Endodermal cell (in vitro differentiated cells): ENCODE measurements at regions not wholly inside any gene's neighbourhood (a gene's known extent, or its start where the extent isn't known, plus 50 kb on each side); places are given as distances from the start of the nearest gene placed in this dataset.
A peak's percentile ranks its signal among the peaks of the same experiment; 100 is the strongest.

Experiments used
- DNase-seq: peaks from one replicate; pipeline ENCODE4 v3.0.0-alpha.2; 2017
- H3K27ac ChIP-seq: 2 replicates; pipeline ENCODE4 v1.5.1; 2013; ENCODE audit warnings: mild to moderate bottlenecking, low read depth, low read length, moderate library complexity
- H3K27me3 ChIP-seq: 2 replicates; pipeline ENCODE4 v1.6.1; 2013; ENCODE audit warnings: mild to moderate bottlenecking, low read length, moderate library complexity; ENCODE audit not compliant: insufficient read depth, control insufficient read depth, poor library complexity, severe bottlenecking
- H3K36me3 ChIP-seq: 2 replicates; pipeline ENCODE4 v1.7.0; 2013; ENCODE audit warnings: mild to moderate bottlenecking, low read length, moderate library complexity; ENCODE audit not compliant: control insufficient read depth, insufficient read depth
- H3K4me1 ChIP-seq: one replicate; pipeline ENCODE4 v1.7.0; 2013; ENCODE audit warnings: low read length; ENCODE audit not compliant: control insufficient read depth, insufficient read depth
- H3K4me3 ChIP-seq: 2 replicates; pipeline ENCODE4 v1.5.1; 2013; ENCODE audit warnings: mild to moderate bottlenecking, low read length, moderate library complexity
- H3K9ac ChIP-seq: 2 replicates; pipeline ENCODE4 v1.6.1; 2013; ENCODE audit warnings: mild to moderate bottlenecking, low read length, moderate library complexity; ENCODE audit not compliant: poor library complexity, severe bottlenecking; ENCODE audit errors: extremely low read depth
- H3K9me3 ChIP-seq: 2 replicates; pipeline ENCODE4 v1.6.1; 2013; ENCODE audit warnings: mild to moderate bottlenecking, low read length, moderate library complexity; ENCODE audit not compliant: control insufficient read depth
- H3K27ac Mint-ChIP-seq: 2 replicates; pipeline ENCODE4 v1.8.0; 2020; ENCODE audit warnings: mixed read lengths
- H3K27me3 Mint-ChIP-seq: 2 replicates; pipeline ENCODE4 v1.8.0; 2021; ENCODE audit warnings: mild to moderate bottlenecking, mixed read lengths; ENCODE audit not compliant: insufficient read depth
- H3K36me3 Mint-ChIP-seq: 2 replicates; pipeline ENCODE4 v1.8.0; 2020; ENCODE audit warnings: low read depth, mixed read lengths
- H3K4me1 Mint-ChIP-seq: 2 replicates; pipeline ENCODE4 v1.8.0; 2020; ENCODE audit warnings: mixed read lengths
- H3K4me3 Mint-ChIP-seq: 2 replicates; pipeline ENCODE4 v1.8.0; 2020; ENCODE audit warnings: mild to moderate bottlenecking, moderate library complexity, mixed read lengths
- H3K9me3 Mint-ChIP-seq: 2 replicates; pipeline ENCODE4 v1.8.0; 2020; ENCODE audit warnings: mild to moderate bottlenecking, mixed read lengths
- CTCF ChIP-seq: fragments of 200-600 bp; sonication (generic); conservative IDR thresholded peaks from 2 replicates; pipeline ENCODE4 v1.5.0; 2021; ENCODE audit warnings: antibody characterized with exemption, mild to moderate bottlenecking
- WGBS, 2 experiments: methylation state at CpG; one replicate each; pipeline versions ENCODE4 v1.1.5 to v1.1.7; 2013; ENCODE audit warnings: missing lambda C conversion rate in 2 of 2, mixed read lengths in 1 of 2; ENCODE audit not compliant: insufficient coverage in 1 of 2, insufficient read length in 1 of 2; 5-methylcytosine and 5-hydroxymethylcytosine counted together

GRCh38 chr1:47584249-47584648 is 146.4 kb downstream of the FOXD2 start:
- H3K4me1 Mint-ChIP-seq: peaks cover 3% of the 10 kb centered on the region
- Histone ChIP-seq H3K9ac (no peak overlapping the region), H3K4me1 (no peaks in the 10 kb centered on the region), H3K27ac (no peak overlapping the region), H3K4me3 (no peak overlapping the region), H3K36me3 (no peaks in the 10 kb centered on the region), H3K9me3 (no peaks in the 10 kb centered on the region), H3K27me3 (peaks cover 15% of the 10 kb centered on the region)
- H3K9me3 Mint-ChIP-seq: no peaks in the 10 kb centered on the region
- TF ChIP-seq CTCF: no peak
- no peaks in the 10 kb centered on the region for H3K36me3 Mint-ChIP-seq
- no peak overlapping the region for H3K27ac Mint-ChIP-seq
- peaks cover 18% of the 10 kb centered on the region for H3K27me3 Mint-ChIP-seq
- WGBS, 2 experiments: 86% methylated on average over 1 of the region's 1 CpG; no CpG with 5 or more reads in 1 of the 2 experiments
- H3K4me3 Mint-ChIP-seq: no peak overlapping the region
- peak; percentile 19 for DNase-seq

- Histone ChIP-seq H3K4me3 (no peak overlapping the region), H3K9ac (no peak overlapping the region), H3K4me1 (no peaks in the 10 kb centered on the region), H3K36me3 (no peaks in the 10 kb centered on the region), H3K27me3 (peaks cover 23% of the 10 kb centered on the region), H3K27ac (no peak overlapping the region), H3K9me3 (no peaks in the 10 kb centered on the region)
- no peak for TF ChIP-seq CTCF
- peaks cover 18% of the 10 kb centered on the region for H3K27me3 Mint-ChIP-seq
- no peak overlapping the region for H3K27ac Mint-ChIP-seq
- H3K4me3 Mint-ChIP-seq: no peak overlapping the region
- H3K36me3 Mint-ChIP-seq: no peaks in the 10 kb centered on the region
- H3K4me1 Mint-ChIP-seq: peaks cover 3% of the 10 kb centered on the region
- 82 to 83% methylated on average over 5 to 8 of the region's 9 CpGs for WGBS, 2 experiments
- no peaks in the 10 kb centered on the region for H3K9me3 Mint-ChIP-seq
- no peak for DNase-seq
Measured at GRCh38 chr1:47585141-47585902, 147.5 kb downstream of the FOXD2 start.

- Histone ChIP-seq H3K27ac (no peak overlapping the region), H3K9me3 (no peaks in the 10 kb centered on the region), H3K27me3 (peaks cover 47% of the 10 kb centered on the region), H3K36me3 (no peaks in the 10 kb centered on the region), H3K9ac (no peak overlapping the region), H3K4me1 (no peaks in the 10 kb centered on the region), H3K4me3 (no peak overlapping the region)
- Mint-ChIP-seq H3K4me3 (no peak overlapping the region), H3K27me3 (peaks cover 25% of the 10 kb centered on the region), H3K4me1 (peaks cover 6% of the 10 kb centered on the region), H3K36me3 (no peaks in the 10 kb centered on the region), H3K27ac (no peak overlapping the region), H3K9me3 (no peaks in the 10 kb centered on the region)
- no peak for TF ChIP-seq CTCF
- 93 to 100% methylated on average over 6 to 8 of the region's 8 CpGs for WGBS, 2 experiments
- DNase-seq: peak; percentile 53
Measured at GRCh38 chr1:47587891-47588582, 150.2 kb downstream of the FOXD2 start.
